Left hindlimb (tissue), 1 donor: ENCODE measurements at regions not wholly inside any gene's neighbourhood (a gene's known extent, or its start where the extent isn't known, plus 50 kb on each side); places are given as distances from the start of the nearest gene placed in this dataset.

Experiments
- DNase-seq: peaks from one replicate; pipeline ENCODE4 v3.0.0-alpha.2; 2018

- no peak for DNase-seq
Measured at GRCh38 chr21:31564439-31564838, 95.1 kb upstream of the SOD1 start.

DNA sequence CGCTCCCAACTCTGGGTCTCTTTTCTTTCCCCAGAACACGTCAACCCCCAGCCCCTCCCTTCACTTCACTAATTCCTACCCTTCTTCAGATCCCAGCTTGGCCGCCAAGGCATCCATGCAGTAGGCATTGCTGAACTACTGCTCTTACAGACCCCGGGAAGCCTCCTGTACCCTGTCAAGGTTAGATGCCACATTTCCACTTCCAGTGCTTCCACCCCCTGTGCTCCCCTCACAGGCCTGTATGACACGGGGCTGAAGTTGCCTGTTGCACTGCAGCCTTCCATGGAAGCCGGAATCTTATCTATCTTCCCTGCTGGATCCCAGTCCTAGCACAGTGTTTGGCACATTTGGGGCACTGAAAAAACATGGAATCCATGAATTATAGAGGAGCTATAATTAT, 99.0 kb upstream of the SOD1 start:
- DNase-seq = no peak

- DNase-seq = peak; percentile 97
Measured at GRCh38 chr21:31559368-31560119, 99.9 kb upstream of the SOD1 start.

DNA sequence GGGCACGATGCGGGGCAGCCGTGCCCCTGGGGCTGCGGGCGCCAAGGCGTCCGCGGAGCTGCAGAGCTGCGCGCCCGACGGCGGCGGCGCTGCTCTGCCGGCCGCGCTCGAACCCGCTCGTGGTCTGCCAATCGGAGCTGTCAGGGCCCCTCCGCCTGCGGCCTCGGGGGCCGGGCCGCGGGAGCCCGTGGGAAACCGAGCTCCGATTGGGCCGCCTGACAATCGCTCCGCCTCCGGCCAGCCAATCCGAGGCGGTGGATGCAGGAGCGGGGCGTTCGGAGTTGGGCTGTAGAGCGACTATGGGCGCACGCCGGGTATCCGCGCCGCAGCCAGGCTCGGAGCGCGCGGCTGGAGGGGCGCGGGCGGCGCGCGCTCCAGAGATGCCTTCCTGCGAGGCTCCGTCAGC, 100.5 kb upstream of the SOD1 start:
- DNase-seq = peak; percentile 97

GRCh38 chr21:31558189-31558961, 101.1 kb upstream of the SOD1 start:
- peak; percentile 57 for DNase-seq

- DNase-seq = peak; percentile 51
Measured at GRCh38 chr21:31557421-31558188, 101.9 kb upstream of the SOD1 start.

GRCh38 chr21:31556662-31557061, 102.8 kb upstream of the SOD1 start:
- DNase-seq = no peak

DNA sequence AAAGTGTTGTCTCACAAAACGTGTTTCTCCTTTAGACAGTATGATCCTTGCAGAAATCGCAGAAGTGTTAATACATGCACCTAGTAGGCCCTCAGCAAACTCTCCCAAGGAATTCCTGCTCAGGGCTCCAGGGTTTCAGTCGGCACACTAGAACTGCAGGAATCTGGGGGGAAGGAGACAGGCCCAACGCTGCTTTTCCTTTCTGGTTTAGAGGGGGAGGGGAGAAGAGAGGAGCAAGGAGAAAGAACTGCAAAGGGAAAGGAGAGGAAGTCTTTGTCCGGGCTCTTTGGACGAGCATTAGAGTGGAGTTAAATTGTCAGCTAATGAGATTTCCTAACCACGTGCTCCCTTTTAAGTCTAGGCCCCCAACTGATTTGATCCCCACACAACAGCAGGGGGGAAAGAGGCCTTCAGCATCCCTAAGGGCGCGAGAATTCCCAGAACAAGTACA, 103.7 kb upstream of the SOD1 start:
- no peak for DNase-seq

- no peak for DNase-seq
Measured at GRCh38 chr21:31554511-31555022, 104.9 kb upstream of the SOD1 start.

- DNase-seq = no peak
Measured at GRCh38 chr21:31553926-31554325, 105.6 kb upstream of the SOD1 start.

DNA sequence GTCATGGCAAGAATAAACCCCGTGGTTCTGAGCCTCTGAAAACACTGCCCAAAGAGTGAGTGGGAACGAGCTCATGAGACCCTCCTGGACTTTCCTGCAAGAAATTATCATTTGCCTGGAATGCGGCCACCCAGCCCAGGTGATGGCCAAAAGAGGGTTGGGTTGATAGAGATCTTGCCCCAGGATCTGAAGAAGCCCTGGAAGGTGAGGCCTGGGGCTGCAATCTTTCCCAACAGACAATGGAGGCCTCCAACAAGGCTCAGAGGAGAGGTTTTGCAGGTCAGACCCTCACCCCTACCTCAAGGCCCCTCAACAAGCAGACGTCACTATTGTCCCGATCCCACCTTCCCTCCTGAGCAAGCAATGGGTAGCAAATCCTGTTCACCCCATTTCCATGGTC, 106.0 kb upstream of the SOD1 start:
- DNase-seq = no peak

GRCh38 chr21:31552826-31553225, 106.7 kb upstream of the SOD1 start:
- no peak for DNase-seq

DNA sequence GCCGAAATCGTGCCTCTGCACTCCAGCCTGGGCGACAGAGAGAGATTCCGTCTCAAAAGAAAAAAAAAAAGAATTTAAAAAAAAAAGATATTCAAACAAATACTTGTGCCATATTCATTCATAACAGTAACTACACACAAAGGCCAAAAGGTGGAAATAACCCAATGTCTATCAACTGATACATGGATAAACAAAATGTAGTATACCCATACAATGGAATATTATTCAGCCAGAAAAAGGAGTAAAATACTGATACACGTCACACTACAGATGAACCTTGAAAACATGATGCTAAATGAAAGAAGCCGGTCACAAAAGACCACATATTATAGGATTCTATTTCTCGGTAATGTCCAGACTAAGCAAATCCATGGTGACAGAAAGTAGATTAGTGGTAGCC, 109.4 kb upstream of the SOD1 start:
- DNase-seq = no peak

DNA sequence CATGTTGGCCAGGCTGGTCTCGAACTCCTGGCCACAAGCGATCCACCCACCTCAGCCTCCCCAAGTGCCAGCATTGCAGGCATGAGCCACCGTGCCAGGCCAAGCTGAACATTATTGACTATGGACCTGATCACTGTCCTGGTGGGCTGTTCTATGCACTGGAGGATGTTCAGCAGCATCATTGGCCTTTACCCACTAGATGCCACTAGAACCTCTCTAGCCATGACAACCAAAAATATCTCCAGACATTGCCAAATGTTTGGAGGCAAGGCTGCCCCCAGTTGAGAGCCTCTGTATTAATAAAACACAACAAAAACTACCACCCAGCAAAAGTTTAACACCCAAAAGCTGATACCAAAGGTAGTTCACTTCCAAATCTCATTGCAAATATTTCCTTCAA, 110.8 kb upstream of the SOD1 start:
- DNase-seq = no peak

GRCh38 chr21:31546443-31547170, 112.9 kb upstream of the SOD1 start:
- DNase-seq = no peak

- DNase-seq = no peak
Measured at GRCh38 chr21:31545036-31545435, 114.5 kb upstream of the SOD1 start.

DNA sequence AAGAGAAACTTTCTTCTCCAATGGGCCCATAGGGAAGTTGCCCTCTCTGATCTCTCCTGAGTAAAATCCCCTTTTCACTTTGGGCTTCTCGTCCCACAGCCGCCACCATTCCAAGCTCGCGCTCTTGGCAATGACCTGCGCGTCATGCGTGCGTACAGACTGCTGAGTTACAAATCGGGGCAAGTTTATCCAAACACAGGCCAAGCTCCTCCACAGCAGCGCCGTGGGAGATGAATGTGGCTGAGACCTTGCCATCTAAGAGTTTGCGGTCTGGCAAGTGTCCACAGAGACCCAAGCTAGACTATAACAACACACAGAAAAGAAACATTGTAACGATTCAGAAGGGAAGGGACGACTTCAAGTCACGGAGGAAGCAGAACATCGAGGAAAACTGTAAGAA, 116.3 kb upstream of the SOD1 start:
- DNase-seq = peak; percentile 52

DNA sequence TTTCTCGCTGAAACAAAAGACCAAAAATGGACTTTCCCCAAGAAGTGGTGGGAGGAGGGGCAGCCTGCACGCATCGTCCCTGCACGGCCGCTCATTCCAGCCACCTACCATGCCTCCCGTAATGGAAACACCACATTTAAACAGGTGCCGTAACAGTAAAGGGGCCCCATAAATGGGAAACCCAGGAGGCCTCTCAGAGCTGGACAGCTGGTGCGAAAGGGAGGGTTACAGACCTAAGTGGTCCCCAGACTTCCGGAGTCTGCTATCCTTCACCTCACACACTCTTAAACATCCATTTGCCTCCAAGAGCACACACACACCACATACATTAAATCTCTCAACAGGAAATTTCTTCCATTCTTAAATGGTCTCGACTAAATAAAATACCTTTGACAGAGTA, 120.7 kb upstream of the SOD1 start:
- peak; percentile 50 for DNase-seq

GRCh38 chr21:31537872-31538576, 121.5 kb upstream of the SOD1 start:
- no peak for DNase-seq

DNA sequence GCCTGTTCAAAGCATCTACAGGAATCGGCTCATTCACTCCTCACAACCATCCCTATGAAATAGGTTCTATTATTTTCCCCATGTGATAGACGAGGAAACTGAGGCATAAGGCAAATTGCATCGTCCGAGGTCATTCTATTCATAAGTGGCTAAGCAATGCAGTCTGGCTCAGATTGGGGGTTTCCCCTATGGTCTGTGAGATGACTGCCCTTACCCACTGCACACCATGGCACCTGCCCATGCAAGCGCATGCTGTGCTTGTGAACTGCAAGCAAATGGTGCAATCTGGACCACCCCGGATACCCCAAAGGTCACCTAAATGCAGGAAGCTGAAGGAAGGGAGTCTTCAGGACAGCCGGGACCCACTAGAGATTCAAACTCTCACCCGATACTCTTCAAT, 123.4 kb upstream of the SOD1 start:
- no peak for DNase-seq

- DNase-seq = no peak
Measured at GRCh38 chr21:31531967-31532366, 127.5 kb upstream of the SOD1 start.
